ENCODE measurements at regions not wholly inside any gene's neighbourhood (a gene's known extent, or its start where the extent isn't known, plus 50 kb on each side); places are given as distances from the start of the nearest gene placed in this dataset.
A peak's percentile ranks its signal among the peaks of the same experiment; 100 is the strongest.

GRCh38 chr1:228902781-228903433 is 167.6 kb downstream of the RHOU start (continued):
- 0 out of 2 replicates have a peak, but pooled peaks have one; percentile 29 for TF ChIP-seq MAX (IDR thresholded peaks at IDR 0.05)
- no peak for TF ChIP-seq ZNF772 (CRISPR knock-in tag; IDR thresholded peaks at IDR 0.05)
- TF ChIP-seq CREM (IDR thresholded peaks at IDR 0.05): peak; percentile 32; the same call in 1 of the 2 replicates
- TF ChIP-seq CREM (CRISPR knock-in tag; IDR thresholded peaks at IDR 0.05): no peak
- no peak for TF ChIP-seq LCORL (IDR thresholded peaks at IDR 0.05)
- peak; percentile 66; the same call in 1 of the 2 replicates for TF ChIP-seq LCORL (CRISPR knock-in tag; IDR thresholded peaks at IDR 0.05)
- no peak for TF ChIP-seq ZNF280D (CRISPR knock-in tag; IDR thresholded peaks at IDR 0.05)
- no peak for TF ChIP-seq ZNF770 (CRISPR knock-in tag; IDR thresholded peaks at IDR 0.05)
- TF ChIP-seq ZNF205 (CRISPR knock-in tag; IDR thresholded peaks at IDR 0.05): no peak
- TF ChIP-seq ZNF614 (CRISPR knock-in tag; IDR thresholded peaks at IDR 0.05; ENCODE audit: borderline replicate concordance): peak; percentile 58; the same call in 1 of the 2 replicates
- TF ChIP-seq ZNF224 (CRISPR knock-in tag; IDR thresholded peaks at IDR 0.05): no peak
- TF ChIP-seq ATF3 (CRISPR knock-in tag; IDR thresholded peaks at IDR 0.05): 0 out of 2 replicates have a peak, but pooled peaks have one; percentile 17
- TF ChIP-seq KAT8 (CRISPR knock-in tag; IDR thresholded peaks at IDR 0.05): peak; percentile 54; the same call in 1 of the 2 replicates
- no peak for TF ChIP-seq SYNCRIP (IDR thresholded peaks at IDR 0.05; ENCODE audit: insufficient read depth, low read depth, low read length)
- TF ChIP-seq NFAT5 (CRISPR knock-in tag; IDR thresholded peaks at IDR 0.05): no peak
- TF ChIP-seq KLF13 (CRISPR knock-in tag; IDR thresholded peaks at IDR 0.05): no peak
- TF ChIP-seq GATAD2A (CRISPR knock-in tag; IDR thresholded peaks at IDR 0.05): peak; percentile 62; the same call in 1 of the 2 replicates
- no peak for TF ChIP-seq FOXA1 (IDR thresholded peaks at IDR 0.05)
- TF ChIP-seq FOXA1 (CRISPR knock-in tag; IDR thresholded peaks at IDR 0.05): 0 out of 2 replicates have a peak, but pooled peaks have one; percentile 14
- TF ChIP-seq SPEN (CRISPR knock-in tag; IDR thresholded peaks at IDR 0.05; ENCODE audit: low read depth): 0 out of 2 replicates have a peak, but pooled peaks have one; percentile 24
- 0 out of 2 replicates have a peak, but pooled peaks have one; percentile 37 for TF ChIP-seq ZIK1 (CRISPR knock-in tag; IDR thresholded peaks at IDR 0.05; ENCODE audit: borderline replicate concordance, low read depth)

All from HepG2 (cell line).